ENCODE measurements at regions not wholly inside any gene's neighbourhood (a gene's known extent, or its start where the extent isn't known, plus 50 kb on each side); places are given as distances from the start of the nearest gene placed in this dataset.

- Histone ChIP-seq H3K79me2 (ENCODE audit: control insufficient read depth, insufficient read depth, low read length) (no peaks in the 10 kb centered on the region), H3K4me3 (replicated peaks in 1 of 3; ENCODE audit: insufficient read depth in 1 of 3, low read depth in 1 of 3, low read length in 3 of 3) (no peak overlapping the region), H3K9me3 (replicated peaks; ENCODE audit: control insufficient read depth, insufficient read depth, low read length) (no peaks in the 10 kb centered on the region), H3K4me1 (ENCODE audit: control insufficient read depth, extremely low read depth, insufficient read depth, low read length) (no peaks in the 10 kb centered on the region), H3K4me2 (ENCODE audit: insufficient read depth, low read length) (no peak overlapping the region), H3K27ac (ENCODE audit: insufficient read depth, low read depth, low read length) (no peak overlapping the region), H3K9me1 (replicated peaks; ENCODE audit: control insufficient read depth, extremely low read depth, insufficient read depth, low read length) (no peaks in the 10 kb centered on the region), H3K27me3 (ENCODE audit: control insufficient read depth in 2 of 2, insufficient read depth in 2 of 2, low read length in 2 of 2) (no peaks in the 10 kb centered on the region), H3K36me3 (ENCODE audit: control insufficient read depth in 2 of 2, extremely low read depth in 1 of 2, insufficient read depth in 2 of 2, low read length in 2 of 2) (no peaks in the 10 kb centered on the region), H4K20me1 (replicated peaks; ENCODE audit: control insufficient read depth, extremely low read depth, insufficient read depth, low read length) (no peaks in the 10 kb centered on the region), H3K9ac (replicated peaks; ENCODE audit: extremely low read depth, insufficient read depth, low read length) (no peak overlapping the region), H2AFZ (ENCODE audit: low read depth, low read length) (no peak overlapping the region)
- POLR2A ChIA-PET, result no interaction called here
- no peak for DNase-seq (ENCODE audit: low read depth, low spot score)
- CTCF ChIA-PET, result no interaction called here
- no peak for TF ChIP-seq FOS (IDR thresholded peaks at IDR 0.05; ENCODE audit: borderline replicate concordance, insufficient read depth, low read length)
- no peak for TF ChIP-seq JUN (IDR thresholded peaks at IDR 0.05; ENCODE audit: borderline replicate concordance, insufficient read depth, insufficient read length, low read depth)
- no peak for TF ChIP-seq POLR2AphosphoS5 (IDR thresholded peaks at IDR 0.05; ENCODE audit: insufficient read depth, low read depth, low read length)
- no peak for TF ChIP-seq POLR2A (IDR thresholded peaks at IDR 0.05; ENCODE audit: low read depth, low read length)
- TF ChIP-seq MYC (IDR thresholded peaks at IDR 0.05; ENCODE audit: low read depth, low read length), result no peak
- no peak for TF ChIP-seq GATA2 (IDR thresholded peaks at IDR 0.05; ENCODE audit: insufficient read depth, insufficient read length, low read depth, low read length)
- no peak for TF ChIP-seq EZH2 (IDR thresholded peaks at IDR 0.05; ENCODE audit: borderline replicate concordance, low read depth, low read length, severe bottlenecking)
- TF ChIP-seq MAX (IDR thresholded peaks at IDR 0.05; ENCODE audit: insufficient read depth, insufficient read length), result no peak
- no peak for TF ChIP-seq CTCF (IDR thresholded peaks at IDR 0.05; ENCODE audit: extremely low read depth in 1 of 2, insufficient read depth in 1 of 2, low read depth in 1 of 2, low read length in 2 of 2)
- no TSS peak for BruUV-seq (replicated peaks)
- dilution Hi-C loops (cut with MboI; ENCODE audit: extremely low pct_ligation_motif_present, low sequenced_read_pairs), result no loop called here
- intact Hi-C loops (cut with micrococcal nuclease), result no loop called here
- no peak for FAIRE-seq
Measured at GRCh38 chrX:4764888-4765287, 1051.4 kb upstream of the PRKX start.
